ENCODE measurements at regions not wholly inside any gene's neighbourhood (a gene's known extent, or its start where the extent isn't known, plus 50 kb on each side); places are given as distances from the start of the nearest gene placed in this dataset.
"Not testable (repeated sequence)": the region's sequence is repeated elsewhere in the genome, so short reads cannot be mapped to it uniquely, and the experiment has no call there.

DNA sequence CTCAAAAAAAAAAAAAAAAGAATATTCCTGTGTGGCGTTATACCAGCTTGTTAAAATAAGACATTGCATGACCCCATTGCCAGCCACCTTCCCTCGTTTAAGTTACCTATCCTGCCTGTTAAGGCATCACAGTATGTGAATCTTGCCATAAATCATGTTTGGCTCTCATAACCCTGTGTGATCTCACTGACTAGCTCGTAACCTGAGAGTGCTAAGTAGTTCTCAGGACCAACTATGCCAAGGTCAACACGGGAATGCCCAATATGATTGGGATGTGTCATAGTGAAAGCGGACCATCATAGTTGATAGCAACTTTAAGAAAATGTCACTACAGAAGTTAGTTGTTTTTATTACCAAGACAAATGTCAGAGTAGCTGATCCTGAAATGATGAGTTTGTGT is 796.8 kb upstream of the CDH18 start:
- H3K27ac ChIP-seq (ENCODE audit: insufficient read depth, low read depth, low read length); H3K4me2 ChIP-seq (ENCODE audit: insufficient read depth, low read length); H3K9me1 ChIP-seq (replicated peaks; ENCODE audit: control insufficient read depth, extremely low read depth, insufficient read depth, low read length); POLR2A ChIA-PET; H3K9ac ChIP-seq (replicated peaks; ENCODE audit: extremely low read depth, insufficient read depth, low read length); H3K4me1 ChIP-seq (ENCODE audit: control insufficient read depth, extremely low read depth, insufficient read depth, low read length); H2AFZ ChIP-seq (ENCODE audit: low read depth, low read length); CTCF ChIA-PET; H3K79me2 ChIP-seq (ENCODE audit: control insufficient read depth, insufficient read depth, low read length); BruUV-seq (replicated peaks); H3K36me3 ChIP-seq (ENCODE audit: control insufficient read depth in 2 of 2, extremely low read depth in 1 of 2, insufficient read depth in 2 of 2, low read length in 2 of 2); dilution Hi-C loops (cut with MboI; ENCODE audit: extremely low pct_ligation_motif_present, low sequenced_read_pairs); intact Hi-C loops (cut with micrococcal nuclease); H4K20me1 ChIP-seq (replicated peaks; ENCODE audit: control insufficient read depth, extremely low read depth, insufficient read depth, low read length); H3K9me3 ChIP-seq (replicated peaks; ENCODE audit: control insufficient read depth, insufficient read depth, low read length); H3K4me3 ChIP-seq (replicated peaks in 1 of 3; ENCODE audit: insufficient read depth in 1 of 3, low read depth in 1 of 3, low read length in 3 of 3); H3K27me3 ChIP-seq (ENCODE audit: control insufficient read depth in 2 of 2, insufficient read depth in 2 of 2, low read length in 2 of 2); DNase-seq (ENCODE audit: low read depth, low spot score): not testable (repeated sequence)
- FAIRE-seq: peak; percentile 71

DNA sequence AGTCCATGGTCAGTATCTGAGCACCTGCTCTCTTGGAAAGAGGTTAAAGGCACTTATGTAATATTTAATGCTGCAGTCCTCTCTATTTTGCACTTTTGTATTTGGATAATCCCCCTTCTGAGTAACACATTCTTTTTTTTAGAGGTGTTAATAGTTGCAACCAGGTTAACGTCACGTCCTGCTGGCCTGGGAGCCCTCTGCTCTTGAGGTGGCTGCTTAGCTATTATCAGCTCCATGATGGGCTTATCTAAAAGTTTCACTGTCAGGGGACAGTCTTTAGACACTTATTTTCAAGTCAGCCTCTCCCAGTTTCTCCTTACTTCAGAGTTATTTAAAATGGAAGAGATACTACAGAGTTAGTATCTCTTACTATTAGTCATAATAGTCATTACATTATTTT is 795.5 kb upstream of the CDH18 start:
- BruUV-seq (replicated peaks); H4K20me1 ChIP-seq (replicated peaks; ENCODE audit: control insufficient read depth, extremely low read depth, insufficient read depth, low read length); H3K4me1 ChIP-seq (ENCODE audit: control insufficient read depth, extremely low read depth, insufficient read depth, low read length); H3K9me1 ChIP-seq (replicated peaks; ENCODE audit: control insufficient read depth, extremely low read depth, insufficient read depth, low read length); dilution Hi-C loops (cut with MboI; ENCODE audit: extremely low pct_ligation_motif_present, low sequenced_read_pairs); H3K36me3 ChIP-seq (ENCODE audit: control insufficient read depth in 2 of 2, extremely low read depth in 1 of 2, insufficient read depth in 2 of 2, low read length in 2 of 2); FAIRE-seq; H2AFZ ChIP-seq (ENCODE audit: low read depth, low read length); H3K27ac ChIP-seq (ENCODE audit: insufficient read depth, low read depth, low read length); H3K9me3 ChIP-seq (replicated peaks; ENCODE audit: control insufficient read depth, insufficient read depth, low read length); DNase-seq (ENCODE audit: low read depth, low spot score); H3K4me2 ChIP-seq (ENCODE audit: insufficient read depth, low read length); POLR2A ChIA-PET; H3K4me3 ChIP-seq (replicated peaks in 1 of 3; ENCODE audit: insufficient read depth in 1 of 3, low read depth in 1 of 3, low read length in 3 of 3); H3K79me2 ChIP-seq (ENCODE audit: control insufficient read depth, insufficient read depth, low read length); H3K9ac ChIP-seq (replicated peaks; ENCODE audit: extremely low read depth, insufficient read depth, low read length); H3K27me3 ChIP-seq (ENCODE audit: control insufficient read depth in 2 of 2, insufficient read depth in 2 of 2, low read length in 2 of 2); CTCF ChIA-PET; intact Hi-C loops (cut with micrococcal nuclease): not testable (repeated sequence)

DNA sequence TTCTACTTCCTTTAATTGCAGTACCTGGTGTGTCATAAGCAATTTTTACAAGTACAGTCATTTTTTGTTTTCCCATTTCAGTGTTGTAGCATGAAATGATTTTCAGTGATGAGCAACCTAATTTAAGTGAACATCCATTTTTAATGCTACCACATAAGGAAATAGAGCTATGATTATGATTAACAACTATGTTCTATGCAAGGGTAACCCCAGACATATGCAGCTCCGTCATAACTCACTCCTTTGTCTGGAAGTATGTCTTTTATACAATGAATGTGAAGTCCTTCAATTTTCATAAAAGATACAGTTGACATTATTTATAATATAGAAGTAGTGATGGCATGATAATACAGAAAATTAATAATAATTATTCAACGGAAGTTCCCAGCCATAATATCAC is 783.3 kb upstream of the CDH18 start:
- H3K9me3 ChIP-seq (replicated peaks; ENCODE audit: control insufficient read depth, insufficient read depth, low read length); POLR2A ChIA-PET; H3K4me3 ChIP-seq (replicated peaks in 1 of 3; ENCODE audit: insufficient read depth in 1 of 3, low read depth in 1 of 3, low read length in 3 of 3); H3K4me2 ChIP-seq (ENCODE audit: insufficient read depth, low read length); H3K4me1 ChIP-seq (ENCODE audit: control insufficient read depth, extremely low read depth, insufficient read depth, low read length); DNase-seq (ENCODE audit: low read depth, low spot score); H4K20me1 ChIP-seq (replicated peaks; ENCODE audit: control insufficient read depth, extremely low read depth, insufficient read depth, low read length); BruUV-seq (replicated peaks); H3K79me2 ChIP-seq (ENCODE audit: control insufficient read depth, insufficient read depth, low read length); H3K9me1 ChIP-seq (replicated peaks; ENCODE audit: control insufficient read depth, extremely low read depth, insufficient read depth, low read length); H3K9ac ChIP-seq (replicated peaks; ENCODE audit: extremely low read depth, insufficient read depth, low read length); intact Hi-C loops (cut with micrococcal nuclease); H3K27me3 ChIP-seq (ENCODE audit: control insufficient read depth in 2 of 2, insufficient read depth in 2 of 2, low read length in 2 of 2); CTCF ChIA-PET; dilution Hi-C loops (cut with MboI; ENCODE audit: extremely low pct_ligation_motif_present, low sequenced_read_pairs); FAIRE-seq; H3K27ac ChIP-seq (ENCODE audit: insufficient read depth, low read depth, low read length); H2AFZ ChIP-seq (ENCODE audit: low read depth, low read length); H3K36me3 ChIP-seq (ENCODE audit: control insufficient read depth in 2 of 2, extremely low read depth in 1 of 2, insufficient read depth in 2 of 2, low read length in 2 of 2): not testable (repeated sequence)

DNA sequence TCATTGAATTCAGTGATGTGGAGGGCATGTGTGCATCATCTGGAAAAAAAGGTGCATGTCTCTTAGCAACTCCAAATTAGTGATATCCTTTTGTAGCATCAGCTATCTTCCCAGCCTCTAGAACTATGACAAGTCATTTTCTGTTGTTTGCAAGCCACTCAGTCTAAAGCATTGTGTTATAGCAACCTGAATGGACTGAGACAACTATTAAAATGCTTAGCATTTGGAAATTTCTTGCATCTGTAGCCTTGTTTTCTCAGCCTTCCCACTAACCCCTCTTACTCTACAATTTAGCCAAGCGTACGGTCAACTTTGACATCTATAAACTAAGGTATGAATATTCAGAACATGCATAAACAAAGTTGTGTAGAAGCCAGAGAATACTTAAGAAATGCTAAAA is 777.1 kb upstream of the CDH18 start:
- H3K9me3 ChIP-seq (replicated peaks; ENCODE audit: control insufficient read depth, insufficient read depth, low read length); BruUV-seq (replicated peaks); H4K20me1 ChIP-seq (replicated peaks; ENCODE audit: control insufficient read depth, extremely low read depth, insufficient read depth, low read length); H3K4me3 ChIP-seq (replicated peaks in 1 of 3; ENCODE audit: insufficient read depth in 1 of 3, low read depth in 1 of 3, low read length in 3 of 3); H3K9me1 ChIP-seq (replicated peaks; ENCODE audit: control insufficient read depth, extremely low read depth, insufficient read depth, low read length); H2AFZ ChIP-seq (ENCODE audit: low read depth, low read length); FAIRE-seq; H3K27ac ChIP-seq (ENCODE audit: insufficient read depth, low read depth, low read length); H3K4me1 ChIP-seq (ENCODE audit: control insufficient read depth, extremely low read depth, insufficient read depth, low read length); DNase-seq (ENCODE audit: low read depth, low spot score); H3K79me2 ChIP-seq (ENCODE audit: control insufficient read depth, insufficient read depth, low read length); H3K36me3 ChIP-seq (ENCODE audit: control insufficient read depth in 2 of 2, extremely low read depth in 1 of 2, insufficient read depth in 2 of 2, low read length in 2 of 2); dilution Hi-C loops (cut with MboI; ENCODE audit: extremely low pct_ligation_motif_present, low sequenced_read_pairs); H3K4me2 ChIP-seq (ENCODE audit: insufficient read depth, low read length); H3K9ac ChIP-seq (replicated peaks; ENCODE audit: extremely low read depth, insufficient read depth, low read length); intact Hi-C loops (cut with micrococcal nuclease); CTCF ChIA-PET; H3K27me3 ChIP-seq (ENCODE audit: control insufficient read depth in 2 of 2, insufficient read depth in 2 of 2, low read length in 2 of 2); POLR2A ChIA-PET: not testable (repeated sequence)

All from endothelial cell of umbilical vein (primary cell).